Prostate gland (tissue), 2 donors: ENCODE measurements at regions not wholly inside any gene's neighbourhood (a gene's known extent, or its start where the extent isn't known, plus 50 kb on each side); places are given as distances from the start of the nearest gene placed in this dataset.

Experiments used
- POLR2AphosphoS5 ChIP-seq: sonication (generic); formaldehyde crosslinking; IDR thresholded peaks from one replicate; pipeline ENCODE4 v1.6.1; 2017; ENCODE audit warnings: antibody characterized with exemption
- TF ChIP-seq, protein P1 (sequence below), 4 experiments: fragments of 200-600 bp in 2 of 4; fragments of 450-650 bp in 2 of 4; sonication (generic) in 2 of 4; IDR thresholded peaks; 1 replicate in 3 of 4; 2 replicates in 1 of 4; pipeline ENCODE4 v1.5.1; 2016 to 2019; ENCODE audit warnings: antibody characterized with exemption in 4 of 4, mild to moderate bottlenecking in 2 of 4, moderate library complexity in 2 of 4

- no peak for TF ChIP-seq POLR2AphosphoS5
- TF ChIP-seq, protein P1, sequence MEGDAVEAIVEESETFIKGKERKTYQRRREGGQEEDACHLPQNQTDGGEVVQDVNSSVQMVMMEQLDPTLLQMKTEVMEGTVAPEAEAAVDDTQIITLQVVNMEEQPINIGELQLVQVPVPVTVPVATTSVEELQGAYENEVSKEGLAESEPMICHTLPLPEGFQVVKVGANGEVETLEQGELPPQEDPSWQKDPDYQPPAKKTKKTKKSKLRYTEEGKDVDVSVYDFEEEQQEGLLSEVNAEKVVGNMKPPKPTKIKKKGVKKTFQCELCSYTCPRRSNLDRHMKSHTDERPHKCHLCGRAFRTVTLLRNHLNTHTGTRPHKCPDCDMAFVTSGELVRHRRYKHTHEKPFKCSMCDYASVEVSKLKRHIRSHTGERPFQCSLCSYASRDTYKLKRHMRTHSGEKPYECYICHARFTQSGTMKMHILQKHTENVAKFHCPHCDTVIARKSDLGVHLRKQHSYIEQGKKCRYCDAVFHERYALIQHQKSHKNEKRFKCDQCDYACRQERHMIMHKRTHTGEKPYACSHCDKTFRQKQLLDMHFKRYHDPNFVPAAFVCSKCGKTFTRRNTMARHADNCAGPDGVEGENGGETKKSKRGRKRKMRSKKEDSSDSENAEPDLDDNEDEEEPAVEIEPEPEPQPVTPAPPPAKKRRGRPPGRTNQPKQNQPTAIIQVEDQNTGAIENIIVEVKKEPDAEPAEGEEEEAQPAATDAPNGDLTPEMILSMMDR (IDR thresholded peaks at IDR 0.05) = no peak
These were observed 440.1 kb upstream of the PTBP2 start for GRCh38 chr1:96281491-96281890.
